GM06990 (cell line): ENCODE measurements at regions not wholly inside any gene's neighbourhood (a gene's known extent, or its start where the extent isn't known, plus 50 kb on each side); places are given as distances from the start of the nearest gene placed in this dataset.

Experiments used
- DNase-seq: peaks from one replicate; pipeline ENCODE4 v3.0.0-alpha.2; 2011; ENCODE audit not compliant: insufficient read length; ENCODE audit errors: extremely low read depth
- H3K27me3 ChIP-seq: replicated peaks from 2 replicates; pipeline ENCODE4 v1.6.0; 2011; ENCODE audit warnings: low read length; ENCODE audit not compliant: control insufficient read depth, insufficient read depth
- H3K36me3 ChIP-seq: 2 replicates; pipeline ENCODE4 v1.5.1; 2011; ENCODE audit warnings: low read length; ENCODE audit not compliant: control insufficient read depth, insufficient read depth
- H3K4me3 ChIP-seq: replicated peaks from 2 replicates; pipeline ENCODE4 v1.5.1; 2011; ENCODE audit warnings: low read depth, mild to moderate bottlenecking, control low read depth, low read length
- CTCF ChIP-seq: IDR thresholded peaks from 2 replicates; pipeline ENCODE4 v1.5.1; 2011; ENCODE audit warnings: low read length, control low read depth, mild to moderate bottlenecking, inconsistent platforms; ENCODE audit not compliant: insufficient read depth, poor library complexity, severe bottlenecking

GRCh38 chr3:54004335-54004734 is 112.7 kb upstream of the SELENOK start:
- Histone ChIP-seq H3K27me3 (no peaks in the 10 kb centered on the region; the same call in none of the 2 replicates), H3K4me3 (no peak overlapping the region), H3K36me3 (no peaks in the 10 kb centered on the region)
- TF ChIP-seq CTCF: no peak
- no peak for DNase-seq

GRCh38 chr3:54003136-54003535 is 111.5 kb upstream of the SELENOK start:
- Histone ChIP-seq H3K27me3 (no peaks in the 10 kb centered on the region; the same call in none of the 2 replicates), H3K36me3 (no peaks in the 10 kb centered on the region), H3K4me3 (no peak overlapping the region)
- TF ChIP-seq CTCF: peak; percentile 5
- no peak for DNase-seq

DNA sequence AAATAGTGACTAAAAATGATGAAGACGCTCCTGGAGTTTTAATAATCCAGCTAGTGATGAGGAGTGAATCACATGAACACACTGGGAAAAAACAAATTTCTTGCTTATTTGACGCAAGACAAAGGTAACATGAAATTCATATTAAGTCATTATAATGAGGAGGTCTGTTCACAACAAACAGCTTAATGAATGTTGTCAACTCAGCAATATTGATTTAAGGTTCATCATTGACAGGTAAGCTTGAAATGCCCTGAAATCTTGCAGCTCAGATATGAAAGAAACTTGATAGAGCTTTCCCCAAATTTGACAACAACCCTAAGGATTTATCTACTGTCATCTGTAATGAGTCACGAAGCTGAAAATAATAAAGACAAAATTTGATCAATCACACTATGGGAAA is 108.1 kb upstream of the SELENOK start:
- no peak for DNase-seq
- H3K27me3 ChIP-seq: no peaks in the 10 kb centered on the region
- H3K36me3 ChIP-seq: no peaks in the 10 kb centered on the region
- H3K4me3 ChIP-seq: no peak overlapping the region
- no peak for TF ChIP-seq CTCF

- Histone ChIP-seq H3K4me3 (no peak overlapping the region), H3K27me3 (no peaks in the 10 kb centered on the region), H3K36me3 (no peaks in the 10 kb centered on the region)
- no peak for TF ChIP-seq CTCF
- no peak for DNase-seq
Measured at GRCh38 chr3:53998980-53999379, 107.3 kb upstream of the SELENOK start.

GRCh38 chr3:53997476-53997875 is 105.8 kb upstream of the SELENOK start:
- TF ChIP-seq CTCF: no peak
- Histone ChIP-seq H3K36me3 (no peaks in the 10 kb centered on the region), H3K4me3 (no peak overlapping the region), H3K27me3 (no peaks in the 10 kb centered on the region)
- DNase-seq: no peak
